ENCODE measurements at regions not wholly inside any gene's neighbourhood (a gene's known extent, or its start where the extent isn't known, plus 50 kb on each side); places are given as distances from the start of the nearest gene placed in this dataset.

GRCh38 chr10:81036257-81036656 lies 498.6 kb downstream of the SH2D4B start:
- TF ChIP-seq, protein P1, sequence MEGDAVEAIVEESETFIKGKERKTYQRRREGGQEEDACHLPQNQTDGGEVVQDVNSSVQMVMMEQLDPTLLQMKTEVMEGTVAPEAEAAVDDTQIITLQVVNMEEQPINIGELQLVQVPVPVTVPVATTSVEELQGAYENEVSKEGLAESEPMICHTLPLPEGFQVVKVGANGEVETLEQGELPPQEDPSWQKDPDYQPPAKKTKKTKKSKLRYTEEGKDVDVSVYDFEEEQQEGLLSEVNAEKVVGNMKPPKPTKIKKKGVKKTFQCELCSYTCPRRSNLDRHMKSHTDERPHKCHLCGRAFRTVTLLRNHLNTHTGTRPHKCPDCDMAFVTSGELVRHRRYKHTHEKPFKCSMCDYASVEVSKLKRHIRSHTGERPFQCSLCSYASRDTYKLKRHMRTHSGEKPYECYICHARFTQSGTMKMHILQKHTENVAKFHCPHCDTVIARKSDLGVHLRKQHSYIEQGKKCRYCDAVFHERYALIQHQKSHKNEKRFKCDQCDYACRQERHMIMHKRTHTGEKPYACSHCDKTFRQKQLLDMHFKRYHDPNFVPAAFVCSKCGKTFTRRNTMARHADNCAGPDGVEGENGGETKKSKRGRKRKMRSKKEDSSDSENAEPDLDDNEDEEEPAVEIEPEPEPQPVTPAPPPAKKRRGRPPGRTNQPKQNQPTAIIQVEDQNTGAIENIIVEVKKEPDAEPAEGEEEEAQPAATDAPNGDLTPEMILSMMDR (IDR thresholded peaks at IDR 0.05; ENCODE audit: poor library complexity), result no peak
- no peak for TF ChIP-seq EZH2 (IDR thresholded peaks at IDR 0.05; ENCODE audit: borderline replicate concordance)
